ENCODE measurements at regions not wholly inside any gene's neighbourhood (a gene's known extent, or its start where the extent isn't known, plus 50 kb on each side); places are given as distances from the start of the nearest gene placed in this dataset.
A peak's percentile ranks its signal among the peaks of the same experiment; 100 is the strongest.

GRCh38 chr2:120977582-120978358, 242.1 kb downstream of the GLI2 start:
- ChIA-PET POLR2A (no interaction called here), CTCF (no interaction called here)
- ATAC-seq (no peak), DNase-seq (no peak)
- no peaks in the 10 kb centered on the region for H3K36me3 ChIP-seq (ENCODE audit: control insufficient read depth in 2 of 3, insufficient read depth in 3 of 3, low read length in 3 of 3)
- H3K9me3 Mint-ChIP-seq, result peaks cover 0 to 7% (median 0%) of the 10 kb centered on the region in 11 donors
- no peaks in the 10 kb centered on the region for H3K9me3 ChIP-seq (ENCODE audit: control insufficient read depth in 2 of 3, low read length in 3 of 3)
- H3K4me3 Mint-ChIP-seq, result no peak overlapping the region
- H3K4me1 Mint-ChIP-seq, result no peaks in the 10 kb centered on the region
- intact Hi-C loops (cut with micrococcal nuclease), result no loop called here
- no peak overlapping the region for H3K27ac Mint-ChIP-seq
- no peaks in the 10 kb centered on the region for H3K27me3 Mint-ChIP-seq
- no peak overlapping the region for H3K27ac ChIP-seq (ENCODE audit: low read depth, low read length)
- H3K4me3 ChIP-seq (ENCODE audit: low read length), result no peak overlapping the region
- H3K27me3 ChIP-seq (ENCODE audit: control insufficient read depth in 2 of 2, insufficient read depth in 2 of 2, low read length in 2 of 2), result no peaks in the 10 kb centered on the region
- no peaks in the 10 kb centered on the region for H3K36me3 Mint-ChIP-seq
- no peaks in the 10 kb centered on the region for H3K4me1 ChIP-seq (ENCODE audit: control insufficient read depth in 2 of 2, insufficient read depth in 2 of 2, low read length in 2 of 2)

- Mint-ChIP-seq H3K27ac (no peak overlapping the region), H3K36me3 (no peaks in the 10 kb centered on the region), H3K4me3 (no peak overlapping the region), H3K9me3 (peaks cover 0 to 7% (median 0%) of the 10 kb centered on the region in 11 donors), H3K4me1 (no peaks in the 10 kb centered on the region), H3K27me3 (no peaks in the 10 kb centered on the region)
- H3K36me3 ChIP-seq (ENCODE audit: control insufficient read depth in 2 of 3, insufficient read depth in 3 of 3, low read length in 3 of 3), result no peaks in the 10 kb centered on the region
- ChIA-PET CTCF (no interaction called here), POLR2A (no interaction called here)
- no peak for ATAC-seq
- H3K4me1 ChIP-seq (ENCODE audit: control insufficient read depth in 2 of 2, insufficient read depth in 2 of 2, low read length in 2 of 2), result no peaks in the 10 kb centered on the region
- no peak overlapping the region for H3K4me3 ChIP-seq (ENCODE audit: low read length)
- no peaks in the 10 kb centered on the region for H3K9me3 ChIP-seq (ENCODE audit: control insufficient read depth in 2 of 3, low read length in 3 of 3)
- intact Hi-C loops (cut with micrococcal nuclease), result no loop called here
- no peak overlapping the region for H3K27ac ChIP-seq (ENCODE audit: low read depth, low read length)
- DNase-seq, result no peak
- no peaks in the 10 kb centered on the region for H3K27me3 ChIP-seq (ENCODE audit: control insufficient read depth in 2 of 2, insufficient read depth in 2 of 2, low read length in 2 of 2)
Observed at GRCh38 chr2:120978359-120979050, 242.8 kb downstream of the GLI2 start.

- intact Hi-C loops (cut with micrococcal nuclease), result no loop called here
- no peaks in the 10 kb centered on the region for H3K36me3 ChIP-seq (ENCODE audit: control insufficient read depth in 2 of 3, insufficient read depth in 3 of 3, low read length in 3 of 3)
- no peak overlapping the region for H3K27ac ChIP-seq (ENCODE audit: low read depth, low read length)
- Mint-ChIP-seq H3K27ac (no peak overlapping the region), H3K9me3 (peaks cover 0 to 7% (median 0%) of the 10 kb centered on the region in 11 donors), H3K36me3 (no peaks in the 10 kb centered on the region), H3K4me3 (no peak overlapping the region), H3K4me1 (no peaks in the 10 kb centered on the region), H3K27me3 (no peaks in the 10 kb centered on the region)
- ATAC-seq, result no peak
- ChIA-PET CTCF (no interaction called here), POLR2A (no interaction called here)
- no peaks in the 10 kb centered on the region for H3K27me3 ChIP-seq (ENCODE audit: control insufficient read depth in 2 of 2, insufficient read depth in 2 of 2, low read length in 2 of 2)
- H3K4me3 ChIP-seq (ENCODE audit: low read length), result no peak overlapping the region
- H3K4me1 ChIP-seq (ENCODE audit: control insufficient read depth in 2 of 2, insufficient read depth in 2 of 2, low read length in 2 of 2), result no peaks in the 10 kb centered on the region
- no peak for DNase-seq
- no peaks in the 10 kb centered on the region for H3K9me3 ChIP-seq (ENCODE audit: control insufficient read depth in 2 of 3, low read length in 3 of 3)
Observed at GRCh38 chr2:120979398-120979797, 243.7 kb downstream of the GLI2 start.

DNA sequence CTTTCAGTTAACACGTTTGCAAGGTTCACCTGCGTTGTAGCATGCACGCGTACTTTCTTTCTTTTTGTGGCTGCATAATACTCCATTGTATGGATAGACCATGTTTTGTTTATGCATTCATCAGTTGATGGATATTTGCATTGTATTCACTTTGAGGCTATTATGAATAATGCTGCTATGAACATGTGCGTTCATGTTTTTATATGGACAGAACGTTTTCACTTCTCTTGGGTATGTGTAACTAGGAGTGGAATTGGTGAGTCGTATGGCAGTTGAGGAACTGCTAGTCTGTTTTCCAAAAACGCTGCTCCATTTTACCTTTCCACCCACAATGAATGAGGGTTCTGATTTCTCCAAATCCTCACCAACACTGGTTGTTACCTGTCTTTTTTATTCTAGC, 244.3 kb downstream of the GLI2 start:
- Histone ChIP-seq H3K27ac (ENCODE audit: low read depth, low read length) (no peak overlapping the region), H3K27me3 (ENCODE audit: control insufficient read depth in 2 of 2, insufficient read depth in 2 of 2, low read length in 2 of 2) (no peaks in the 10 kb centered on the region), H3K9me3 (ENCODE audit: control insufficient read depth in 2 of 3, low read length in 3 of 3) (no peaks in the 10 kb centered on the region), H3K36me3 (ENCODE audit: control insufficient read depth in 2 of 3, insufficient read depth in 3 of 3, low read length in 3 of 3) (no peaks in the 10 kb centered on the region), H3K4me3 (ENCODE audit: low read length) (no peak overlapping the region), H3K4me1 (ENCODE audit: control insufficient read depth in 2 of 2, insufficient read depth in 2 of 2, low read length in 2 of 2) (no peaks in the 10 kb centered on the region)
- CTCF ChIA-PET, result no interaction called here
- ATAC-seq, result no peak
- intact Hi-C loops (cut with micrococcal nuclease), result no loop called here
- H3K9me3 Mint-ChIP-seq, result peaks cover 0 to 7% (median 0%) of the 10 kb centered on the region in 11 donors
- no peak overlapping the region for H3K4me3 Mint-ChIP-seq
- no peaks in the 10 kb centered on the region for H3K27me3 Mint-ChIP-seq
- H3K4me1 Mint-ChIP-seq, result no peaks in the 10 kb centered on the region
- no peaks in the 10 kb centered on the region for H3K36me3 Mint-ChIP-seq
- DNase-seq, result no peak
- POLR2A ChIA-PET, result interaction anchor here (0.6 kb wide), 1 partner anchor 977 kb away, joined by 5 read pairs; no protein-coding TSS in a partner anchor
- no peak overlapping the region for H3K27ac Mint-ChIP-seq

DNA sequence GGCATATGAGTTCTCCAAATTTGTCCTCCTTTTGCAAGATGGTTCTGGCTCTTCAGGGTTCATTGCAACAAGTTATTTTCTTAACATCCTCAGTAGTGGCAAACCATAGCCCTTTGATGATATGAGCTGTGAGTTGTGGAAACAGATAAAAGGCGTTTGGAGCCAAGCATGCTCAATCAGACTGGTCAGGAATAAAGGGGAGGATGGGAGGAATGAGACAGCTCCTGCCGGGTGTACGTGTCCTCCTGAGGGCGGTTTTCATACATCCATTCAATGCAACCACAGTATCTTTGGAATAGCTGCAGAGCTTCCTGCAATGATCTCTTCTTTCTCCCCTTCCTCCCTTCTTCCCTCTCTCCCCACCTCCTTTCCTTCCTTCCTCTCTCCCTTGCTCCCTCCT, 245.8 kb downstream of the GLI2 start:
- Mint-ChIP-seq H3K4me3 (no peak overlapping the region), H3K9me3 (peaks cover 0 to 7% (median 0%) of the 10 kb centered on the region in 11 donors), H3K27me3 (no peaks in the 10 kb centered on the region), H3K36me3 (no peaks in the 10 kb centered on the region), H3K4me1 (no peaks in the 10 kb centered on the region), H3K27ac (no peak overlapping the region)
- Histone ChIP-seq H3K9me3 (ENCODE audit: control insufficient read depth in 2 of 3, low read length in 3 of 3) (no peaks in the 10 kb centered on the region), H3K36me3 (ENCODE audit: control insufficient read depth in 2 of 3, insufficient read depth in 3 of 3, low read length in 3 of 3) (no peaks in the 10 kb centered on the region), H3K27me3 (ENCODE audit: control insufficient read depth in 2 of 2, insufficient read depth in 2 of 2, low read length in 2 of 2) (no peaks in the 10 kb centered on the region), H3K4me3 (ENCODE audit: low read length) (no peak overlapping the region), H3K4me1 (ENCODE audit: control insufficient read depth in 2 of 2, insufficient read depth in 2 of 2, low read length in 2 of 2) (no peaks in the 10 kb centered on the region), H3K27ac (ENCODE audit: low read depth, low read length) (no peak overlapping the region)
- ChIA-PET POLR2A (no interaction called here), CTCF (interaction anchor here (0.7 kb wide), 1 partner anchor 107 kb away, joined by 3 read pairs; no protein-coding TSS in a partner anchor)
- intact Hi-C loops (cut with micrococcal nuclease), result no loop called here
- DNase-seq (peak in 1 of 9 donors; percentile 4), ATAC-seq (no peak)

DNA sequence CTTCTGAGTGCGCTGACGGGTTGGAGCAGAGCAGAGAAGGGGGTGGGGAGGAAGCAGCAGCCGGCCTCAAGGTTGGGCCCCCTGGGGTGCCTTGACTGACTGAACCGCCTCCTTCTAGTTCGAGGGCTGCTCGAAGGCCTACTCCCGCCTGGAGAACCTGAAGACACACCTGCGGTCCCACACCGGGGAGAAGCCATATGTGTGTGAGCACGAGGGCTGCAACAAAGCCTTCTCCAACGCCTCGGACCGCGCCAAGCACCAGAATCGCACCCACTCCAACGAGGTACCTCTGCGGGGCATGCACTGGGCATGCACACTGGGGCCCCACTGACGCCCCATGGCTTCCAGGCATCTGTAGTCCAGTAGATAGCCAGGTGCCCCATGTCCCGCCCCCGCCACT, 246.9 kb downstream of the GLI2 start:
- Mint-ChIP-seq H3K4me3 (no peak overlapping the region), H3K36me3 (no peaks in the 10 kb centered on the region), H3K27ac (no peak overlapping the region), H3K27me3 (no peaks in the 10 kb centered on the region), H3K4me1 (no peaks in the 10 kb centered on the region), H3K9me3 (peaks cover 0 to 7% (median 0%) of the 10 kb centered on the region in 11 donors)
- ChIA-PET CTCF (no interaction called here), POLR2A (no interaction called here)
- Histone ChIP-seq H3K36me3 (ENCODE audit: control insufficient read depth in 2 of 3, insufficient read depth in 3 of 3, low read length in 3 of 3) (no peaks in the 10 kb centered on the region), H3K4me3 (ENCODE audit: low read length) (no peak overlapping the region), H3K27ac (ENCODE audit: low read depth, low read length) (no peak overlapping the region), H3K27me3 (ENCODE audit: control insufficient read depth in 2 of 2, insufficient read depth in 2 of 2, low read length in 2 of 2) (no peaks in the 10 kb centered on the region), H3K9me3 (ENCODE audit: control insufficient read depth in 2 of 3, low read length in 3 of 3) (no peaks in the 10 kb centered on the region), H3K4me1 (ENCODE audit: control insufficient read depth in 2 of 2, insufficient read depth in 2 of 2, low read length in 2 of 2) (no peaks in the 10 kb centered on the region)
- no peak for ATAC-seq
- intact Hi-C loops (cut with micrococcal nuclease), result no loop called here
- DNase-seq, result no peak

DNA sequence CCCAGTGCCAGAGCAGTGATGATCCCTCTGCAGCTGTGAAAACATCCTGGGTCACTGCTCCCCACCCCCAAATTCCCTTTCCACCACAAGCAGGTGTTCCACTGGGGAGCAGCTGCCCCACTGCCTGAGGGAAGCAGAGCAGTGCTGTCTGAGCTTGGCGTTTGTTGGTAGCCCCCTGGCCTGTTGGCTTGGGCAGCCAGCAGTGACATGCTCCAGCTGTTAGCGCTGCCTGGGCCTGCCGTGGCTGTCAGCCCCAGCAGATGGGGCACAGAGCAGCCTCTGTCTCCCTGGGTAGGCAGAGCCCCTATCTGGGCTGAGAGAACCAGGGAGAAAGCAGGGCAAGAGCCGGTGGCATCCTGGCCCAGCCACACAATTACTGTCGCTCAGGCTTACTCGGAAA, 247.7 kb downstream of the GLI2 start:
- Histone ChIP-seq H3K36me3 (ENCODE audit: control insufficient read depth in 2 of 3, insufficient read depth in 3 of 3, low read length in 3 of 3) (no peaks in the 10 kb centered on the region), H3K27ac (ENCODE audit: low read depth, low read length) (no peak overlapping the region), H3K27me3 (ENCODE audit: control insufficient read depth in 2 of 2, insufficient read depth in 2 of 2, low read length in 2 of 2) (no peaks in the 10 kb centered on the region), H3K4me1 (ENCODE audit: control insufficient read depth in 2 of 2, insufficient read depth in 2 of 2, low read length in 2 of 2) (no peaks in the 10 kb centered on the region), H3K9me3 (ENCODE audit: control insufficient read depth in 2 of 3, low read length in 3 of 3) (no peaks in the 10 kb centered on the region), H3K4me3 (ENCODE audit: low read length) (no peak overlapping the region)
- Mint-ChIP-seq H3K4me1 (no peaks in the 10 kb centered on the region), H3K9me3 (peaks cover 0 to 7% (median 0%) of the 10 kb centered on the region in 11 donors), H3K27me3 (no peaks in the 10 kb centered on the region), H3K36me3 (no peaks in the 10 kb centered on the region), H3K27ac (no peak overlapping the region), H3K4me3 (no peak overlapping the region)
- intact Hi-C loops (cut with micrococcal nuclease), result no loop called here
- CTCF ChIA-PET, result no interaction called here
- DNase-seq (no peak), ATAC-seq (no peak)
- POLR2A ChIA-PET, result no interaction called here

Measured in naive thymus-derived CD4-positive, alpha-beta T cell (primary cell).